BJ (cell line): ENCODE measurements at regions not wholly inside any gene's neighbourhood (a gene's known extent, or its start where the extent isn't known, plus 50 kb on each side); places are given as distances from the start of the nearest gene placed in this dataset.

Experiments used
- CTCF ChIA-PET: fragments of 350-600 bp; formaldehyde crosslinking; extraction: SDS; loops from one replicate; lab custom pipeline; 2021; ENCODE audit warnings: antibody characterized with exemption, inconsistent platforms; lab: Yijun Ruan, JAX
- POLR2A ChIA-PET: fragments of 300-600 bp; sonication (Branson Sonifier 250); formaldehyde crosslinking; extraction: SDS; loops from one replicate; lab custom pipeline; 2021; ENCODE audit warnings: antibody characterized with exemption; lab: Charles Lee
- DNase-seq: peaks from one replicate; pipeline ENCODE4 v3.0.0-alpha.2; 2011; ENCODE audit warnings: low read depth
- H3K27me3 ChIP-seq: 2 replicates; pipeline ENCODE4 v1.6.0; 2011; ENCODE audit warnings: low read length; ENCODE audit not compliant: control insufficient read depth, insufficient read depth
- H3K36me3 ChIP-seq: 2 replicates; pipeline ENCODE4 v1.5.1; 2011; ENCODE audit warnings: low read length; ENCODE audit not compliant: control insufficient read depth, insufficient read depth
- H3K4me3 ChIP-seq: 2 replicates; pipeline ENCODE4 v1.5.1; 2011; ENCODE audit warnings: low read depth, mild to moderate bottlenecking, control low read depth, low read length
- CTCF ChIP-seq: IDR thresholded peaks from 2 replicates; pipeline ENCODE4 v1.5.1; 2011; ENCODE audit warnings: low read depth, mild to moderate bottlenecking, control low read depth, inconsistent platforms, low read length, moderate library complexity; ENCODE audit not compliant: insufficient read depth

GRCh38 chr12:13835652-13836051, 145.8 kb downstream of the GRIN2B start:
- no peak for DNase-seq
- H3K4me3 ChIP-seq: no peak overlapping the region
- ChIA-PET POLR2A (no interaction called here), CTCF (no interaction called here)
- H3K27me3 ChIP-seq: no peaks in the 10 kb centered on the region
- no peaks in the 10 kb centered on the region for H3K36me3 ChIP-seq
- TF ChIP-seq CTCF: no peak

GRCh38 chr12:13834241-13834640, 147.2 kb downstream of the GRIN2B start:
- CTCF ChIA-PET: interaction anchor here (1.5 kb wide), 1 partner anchor 30 kb away, joined by 3 read pairs; no protein-coding TSS in a partner anchor
- TF ChIP-seq CTCF: no peak
- POLR2A ChIA-PET: no interaction called here

GRCh38 chr12:13817131-13817530, 164.3 kb downstream of the GRIN2B start:
- Histone ChIP-seq H3K27me3 (no peaks in the 10 kb centered on the region), H3K4me3 (no peak overlapping the region), H3K36me3 (no peaks in the 10 kb centered on the region)
- ChIA-PET POLR2A (no interaction called here), CTCF (no interaction called here)
- no peak for TF ChIP-seq CTCF
- no peak for DNase-seq

More at GRCh38 chr12:13834241-13834640, 147.2 kb downstream of the GRIN2B start:
- no peaks in the 10 kb centered on the region for H3K27me3 ChIP-seq
- no peak for DNase-seq
- no peak overlapping the region for H3K4me3 ChIP-seq
- H3K36me3 ChIP-seq: no peaks in the 10 kb centered on the region

- no peak for TF ChIP-seq CTCF
- Histone ChIP-seq H3K27me3 (no peaks in the 10 kb centered on the region), H3K36me3 (no peaks in the 10 kb centered on the region), H3K4me3 (no peak overlapping the region)
- ChIA-PET CTCF (no interaction called here), POLR2A (no interaction called here)
- DNase-seq: no peak
These were observed 165.0 kb downstream of the GRIN2B start for GRCh38 chr12:13816394-13816793.

- no peak overlapping the region for H3K4me3 ChIP-seq
- CTCF ChIA-PET: no interaction called here
- H3K36me3 ChIP-seq: no peaks in the 10 kb centered on the region
- POLR2A ChIA-PET: no interaction called here
- no peak for DNase-seq
- H3K27me3 ChIP-seq: no peaks in the 10 kb centered on the region
- no peak for TF ChIP-seq CTCF
These were observed 169.2 kb downstream of the GRIN2B start for GRCh38 chr12:13812168-13812567.
